ENCODE measurements at regions not wholly inside any gene's neighbourhood (a gene's known extent, or its start where the extent isn't known, plus 50 kb on each side); places are given as distances from the start of the nearest gene placed in this dataset.
"Not testable (repeated sequence)": the region's sequence is repeated elsewhere in the genome, so short reads cannot be mapped to it uniquely, and the experiment has no call there.

GRCh38 chr21:7933923-7934322, 2587.5 kb upstream of the TPTE start:
- no peak overlapping the region for H2BK12ac ChIP-seq (ENCODE audit: insufficient read length, low read depth, low read length)
- peaks cover 73 to 85% (median 80%) of the 10 kb centered on the region in 3 experiments; a peak in 6 of 7 replicates for H3K36me3 Mint-ChIP-seq (ENCODE audit: insufficient read depth in 1 of 3, low read depth in 3 of 3)

GRCh38 chr21:7937297-7937696, 2584.1 kb upstream of the TPTE start:
- not testable (repeated sequence) for H3K9me3 ChIP-seq (ENCODE audit: control insufficient read depth, low read depth, low read length); H3K23ac ChIP-seq (ENCODE audit: insufficient read length, low read depth, low read length); H2BK120ac ChIP-seq (ENCODE audit: low read depth, low read length, poor library complexity, severe bottlenecking); H3K4me2 ChIP-seq (ENCODE audit: insufficient read depth, insufficient read length, low read length); H4K8ac ChIP-seq (replicated peaks; ENCODE audit: insufficient read length, low read depth, low read length); H2BK15ac ChIP-seq (ENCODE audit: low read depth, low read length); H3K23me2 ChIP-seq (ENCODE audit: insufficient read length, low read depth, low read length, poor library complexity, severe bottlenecking); H2BK20ac ChIP-seq (ENCODE audit: low read depth, low read length, poor library complexity, severe bottlenecking); H3K79me1 ChIP-seq (ENCODE audit: insufficient read depth, low read depth, low read length, poor library complexity, severe bottlenecking); H3K18ac ChIP-seq (ENCODE audit: insufficient read length, low read depth, low read length); H3K4me1 Mint-ChIP-seq; H3K56ac ChIP-seq (ENCODE audit: insufficient read length, low read depth, low read length); H3K79me2 ChIP-seq (ENCODE audit: insufficient read depth, low read length); H3K27me3 ChIP-seq (ENCODE audit: insufficient read depth, low read length); H3K4me3 Mint-ChIP-seq; H3T11ph ChIP-seq (ENCODE audit: low read length); H2AFZ ChIP-seq (ENCODE audit: low read length); H3K4me1 ChIP-seq (ENCODE audit: insufficient read depth, low read length); H4K91ac ChIP-seq (ENCODE audit: insufficient read length, low read depth, low read length); H3K27ac Mint-ChIP-seq; H4K5ac ChIP-seq (ENCODE audit: insufficient read length, low read depth, low read length); H3K9me3 Mint-ChIP-seq; H2BK5ac ChIP-seq (ENCODE audit: insufficient read length, low read length); H3K27ac ChIP-seq (ENCODE audit: insufficient read length, low read depth, low read length); H3K4ac ChIP-seq (ENCODE audit: low read depth, low read length); H4K20me1 ChIP-seq (ENCODE audit: control insufficient read depth, insufficient read depth, insufficient read length); DNase-seq; H2AK5ac ChIP-seq (ENCODE audit: insufficient read length, low read length); H3K14ac ChIP-seq (ENCODE audit: insufficient read depth, low read length); H3K9ac ChIP-seq (ENCODE audit: extremely low read depth, insufficient read length, low read length); H2BK12ac ChIP-seq (ENCODE audit: insufficient read length, low read depth, low read length)
- peaks cover 56% of the 10 kb centered on the region for H3K27me3 Mint-ChIP-seq (ENCODE audit: low read depth)
- 100% methylated on average over 12 of the region's 13 CpGs for WGBS (ENCODE audit: extremely low coverage, insufficient read length, low lambda C conversion rate)
- peaks cover 94 to 100% (median 99%) of the 10 kb centered on the region in 3 experiments; a peak in 6 of 7 replicates for H3K36me3 Mint-ChIP-seq (ENCODE audit: insufficient read depth in 1 of 3, low read depth in 3 of 3)

More at GRCh38 chr21:7933923-7934322, 2587.5 kb upstream of the TPTE start:
- peaks cover 58% of the 10 kb centered on the region for H3K27me3 Mint-ChIP-seq (ENCODE audit: low read depth)
- no peak overlapping the region for H4K8ac ChIP-seq (replicated peaks; ENCODE audit: insufficient read length, low read depth, low read length)
- no peaks in the 10 kb centered on the region for H3K79me2 ChIP-seq (ENCODE audit: insufficient read depth, low read length)
- H3K27me3 ChIP-seq (ENCODE audit: insufficient read depth, low read length), result 0 out of 2 replicates have a peak, but pooled peaks cover 2% of the 10 kb centered on the region
- H3K27ac Mint-ChIP-seq, result no peak overlapping the region
- H3K14ac ChIP-seq (ENCODE audit: insufficient read depth, low read length), result no peak overlapping the region
- H3K18ac ChIP-seq (ENCODE audit: insufficient read length, low read depth, low read length), result no peak overlapping the region
- 100% methylated on average over 7 of the region's 15 CpGs for WGBS (ENCODE audit: extremely low coverage, insufficient read length, low lambda C conversion rate)
- no peak overlapping the region for H2BK15ac ChIP-seq (ENCODE audit: low read depth, low read length)
- TF ChIP-seq CTCF (conservative IDR thresholded peaks at IDR 0.05), result no peak
- no peak overlapping the region for H3K4ac ChIP-seq (ENCODE audit: low read depth, low read length)
- no peak overlapping the region for H3T11ph ChIP-seq (ENCODE audit: low read length)
- no peak overlapping the region for H3K4me3 Mint-ChIP-seq
- H3K23me2 ChIP-seq (ENCODE audit: insufficient read length, low read depth, low read length, poor library complexity, severe bottlenecking), result no peaks in the 10 kb centered on the region
- no peak overlapping the region for H4K5ac ChIP-seq (ENCODE audit: insufficient read length, low read depth, low read length)
- no peak overlapping the region for H2AK5ac ChIP-seq (ENCODE audit: insufficient read length, low read length)
- no peak overlapping the region for H2AFZ ChIP-seq (ENCODE audit: low read length)
- H4K20me1 ChIP-seq (ENCODE audit: control insufficient read depth, insufficient read depth, insufficient read length), result no peaks in the 10 kb centered on the region
- H3K4me1 ChIP-seq (ENCODE audit: insufficient read depth, low read length), result no peaks in the 10 kb centered on the region
- no peaks in the 10 kb centered on the region for H3K9me3 ChIP-seq (ENCODE audit: control insufficient read depth, low read depth, low read length)
- no peaks in the 10 kb centered on the region for H3K9me3 Mint-ChIP-seq
- no peaks in the 10 kb centered on the region for H3K4me1 Mint-ChIP-seq
- H3K23ac ChIP-seq (ENCODE audit: insufficient read length, low read depth, low read length), result no peak overlapping the region
- H3K4me2 ChIP-seq (ENCODE audit: insufficient read depth, insufficient read length, low read length), result no peak overlapping the region
- no peak overlapping the region for H3K27ac ChIP-seq (ENCODE audit: insufficient read length, low read depth, low read length)
- no peak overlapping the region for H2BK20ac ChIP-seq (ENCODE audit: low read depth, low read length, poor library complexity, severe bottlenecking)
- H3K9ac ChIP-seq (ENCODE audit: extremely low read depth, insufficient read length, low read length), result no peak overlapping the region
- H3K79me1 ChIP-seq (ENCODE audit: insufficient read depth, low read depth, low read length, poor library complexity, severe bottlenecking), result no peaks in the 10 kb centered on the region
- H2BK120ac ChIP-seq (ENCODE audit: low read depth, low read length, poor library complexity, severe bottlenecking), result no peak overlapping the region
- no peak overlapping the region for H4K91ac ChIP-seq (ENCODE audit: insufficient read length, low read depth, low read length)
- H2BK5ac ChIP-seq (ENCODE audit: insufficient read length, low read length), result no peak overlapping the region
- no peak overlapping the region for H3K56ac ChIP-seq (ENCODE audit: insufficient read length, low read depth, low read length)
- no peak for DNase-seq

Data from H9 (cell line).